NCI-H748 (cell line): ENCODE measurements at regions not wholly inside any gene's neighbourhood (a gene's known extent, or its start where the extent isn't known, plus 50 kb on each side); places are given as distances from the start of the nearest gene placed in this dataset.
A peak's percentile ranks its signal among the peaks of the same experiment; 100 is the strongest.

Experiments used
- DNase-seq: peaks from one replicate; lab custom pipeline; 2025; ENCODE audit not compliant: unreplicated experiment; lab: John Stamatoyannopoulos, UW

- DNase-seq, result no peak
These were observed 266.4 kb downstream of the MRTFB start for GRCh38 chr16:14337303-14338191.

- no peak for DNase-seq
These were observed 264.2 kb downstream of the MRTFB start for GRCh38 chr16:14335297-14335696.

GRCh38 chr16:14334366-14335080 lies 263.4 kb downstream of the MRTFB start:
- no peak for DNase-seq

GRCh38 chr16:14333361-14333760 lies 262.2 kb downstream of the MRTFB start:
- no peak for DNase-seq

- DNase-seq, result no peak
These were observed 259.9 kb downstream of the MRTFB start for GRCh38 chr16:14331020-14331419.

GRCh38 chr16:14329727-14330350 lies 258.7 kb downstream of the MRTFB start:
- no peak for DNase-seq

- DNase-seq, result peak; percentile 75
These were observed 254.6 kb downstream of the MRTFB start for GRCh38 chr16:14325502-14326401.

- no peak for DNase-seq
These were observed 253.5 kb downstream of the MRTFB start for GRCh38 chr16:14324581-14324980.

GRCh38 chr16:14322186-14322585 lies 251.1 kb downstream of the MRTFB start:
- DNase-seq, result no peak

- no peak for DNase-seq
These were observed 250.4 kb downstream of the MRTFB start for GRCh38 chr16:14321542-14321941.

GRCh38 chr16:14320406-14320805 lies 249.3 kb downstream of the MRTFB start:
- DNase-seq, result no peak
